Trophoblast cell (in vitro differentiated cells and primary cell): ENCODE measurements at regions not wholly inside any gene's neighbourhood (a gene's known extent, or its start where the extent isn't known, plus 50 kb on each side); places are given as distances from the start of the nearest gene placed in this dataset.

Experiments
- DNase-seq, 2 donors: peaks; one replicate each; pipeline ENCODE4 v3.0.0-alpha.2; 2016
- H2AFZ ChIP-seq: 2 replicates; pipeline ENCODE4 v1.6.1; 2013; ENCODE audit warnings: low read length, moderate library complexity, mild to moderate bottlenecking; ENCODE audit not compliant: insufficient read depth, poor library complexity
- H2AK5ac ChIP-seq: 2 replicates; pipeline ENCODE4 v1.6.1; 2013; ENCODE audit warnings: mild to moderate bottlenecking, low read length
- H2BK120ac ChIP-seq: 2 replicates; pipeline ENCODE4 v1.6.1; 2013; ENCODE audit warnings: low read length, mild to moderate bottlenecking, moderate library complexity; ENCODE audit not compliant: insufficient read depth, poor library complexity
- H2BK12ac ChIP-seq: 2 replicates; pipeline ENCODE4 v1.6.1; 2013; ENCODE audit warnings: mild to moderate bottlenecking, low read length, moderate library complexity
- H2BK5ac ChIP-seq: 2 replicates; pipeline ENCODE4 v1.6.1; 2013; ENCODE audit warnings: low read length, low read depth, moderate library complexity, mild to moderate bottlenecking; ENCODE audit not compliant: poor library complexity
- H3K14ac ChIP-seq: 2 replicates; pipeline ENCODE4 v1.6.1; 2013; ENCODE audit warnings: mild to moderate bottlenecking, low read length
- H3K18ac ChIP-seq: 2 replicates; pipeline ENCODE4 v1.6.1; 2013; ENCODE audit warnings: mild to moderate bottlenecking, low read length
- H3K23ac ChIP-seq: 2 replicates; pipeline ENCODE4 v1.6.1; 2013; ENCODE audit warnings: low read length
- H3K27ac ChIP-seq: 2 replicates; pipeline ENCODE4 v1.5.1; 2013; ENCODE audit warnings: low read depth, mild to moderate bottlenecking, inconsistent platforms, low read length, moderate library complexity
- H3K27me3 ChIP-seq: 2 replicates; pipeline ENCODE4 v1.6.1; 2013; ENCODE audit warnings: inconsistent platforms, mild to moderate bottlenecking, low read length, moderate library complexity; ENCODE audit not compliant: insufficient read depth
- H3K36me3 ChIP-seq, 2 experiments: 1 replicate in 1 of 2; 2 replicates in 1 of 2; pipeline ENCODE4 v1.6.1; 2013; ENCODE audit warnings: low read length in 2 of 2, mild to moderate bottlenecking in 2 of 2, moderate library complexity in 1 of 2; ENCODE audit not compliant: insufficient read depth in 2 of 2, control insufficient read depth in 1 of 2
- H3K4ac ChIP-seq: 2 replicates; pipeline ENCODE4 v1.6.1; 2013; ENCODE audit warnings: low read depth, mild to moderate bottlenecking, low read length, moderate library complexity
- H3K4me1 ChIP-seq, 2 experiments: 1 replicate in 1 of 2; 2 replicates in 1 of 2; pipeline ENCODE4 v1.6.1; 2013; ENCODE audit warnings: low read length in 2 of 2, mild to moderate bottlenecking in 2 of 2, moderate library complexity in 1 of 2; ENCODE audit not compliant: insufficient read depth in 2 of 2, control insufficient read depth in 1 of 2
- H3K4me2 ChIP-seq: 2 replicates; pipeline ENCODE4 v1.6.1; 2013; ENCODE audit warnings: inconsistent platforms, mild to moderate bottlenecking, low read length, moderate library complexity
- H3K4me3 ChIP-seq: 2 replicates; pipeline ENCODE4 v1.5.1; 2013; ENCODE audit warnings: mild to moderate bottlenecking, low read depth, low read length, inconsistent platforms
- H3K79me1 ChIP-seq: one replicate; pipeline ENCODE4 v1.6.1; 2013; ENCODE audit warnings: low read length
- H3K79me2 ChIP-seq: 2 replicates; pipeline ENCODE4 v1.6.1; 2013; ENCODE audit warnings: low read length, mild to moderate bottlenecking; ENCODE audit not compliant: control insufficient read depth, insufficient read depth, poor library complexity
- H3K9ac ChIP-seq: 2 replicates; pipeline ENCODE4 v1.6.1; 2013; ENCODE audit warnings: mild to moderate bottlenecking, low read length
- H3K9me3 ChIP-seq: 2 replicates; pipeline ENCODE4 v1.6.1; 2013; ENCODE audit warnings: low read depth, mild to moderate bottlenecking, control low read depth, inconsistent platforms, low read length; ENCODE audit not compliant: insufficient read depth
- H4K12ac ChIP-seq: 2 replicates; pipeline ENCODE4 v1.6.1; 2013; ENCODE audit warnings: low read depth, mild to moderate bottlenecking, low read length, moderate library complexity
- H4K8ac ChIP-seq: 2 replicates; pipeline ENCODE4 v1.6.1; 2013; ENCODE audit warnings: low read depth, mild to moderate bottlenecking, low read length, moderate library complexity
- H4K91ac ChIP-seq: one replicate; pipeline ENCODE4 v1.6.1; 2013; ENCODE audit warnings: low read depth, mild to moderate bottlenecking, low read length, moderate library complexity
- WGBS: extraction: QIAGEN DNeasy Blood & Tissue Kit; methylation state at CpG from one replicate; pipeline ENCODE4 v1.1.7; 2013; ENCODE audit warnings: missing lambda C conversion rate; ENCODE audit not compliant: insufficient read length, insufficient coverage; ENCODE audit errors: extremely low coverage; 5-methylcytosine and 5-hydroxymethylcytosine counted together

DNA sequence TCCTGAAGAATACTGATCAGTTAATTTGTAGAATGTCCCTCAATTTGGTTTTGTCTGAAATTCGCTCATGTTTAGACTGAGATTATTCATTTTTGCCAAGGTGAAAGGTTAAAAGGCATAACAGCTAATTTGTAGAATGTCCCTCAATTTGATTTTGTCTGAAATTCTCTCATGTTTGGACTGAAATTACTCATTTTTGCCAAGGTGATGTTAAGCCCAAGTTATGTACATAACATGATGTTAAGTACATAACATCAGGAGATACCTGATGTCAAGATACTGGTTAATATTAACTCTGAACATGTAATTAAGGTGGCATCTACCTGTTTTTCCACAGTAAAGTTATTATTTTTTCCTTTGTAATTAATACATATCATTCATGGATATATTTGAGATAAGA lies 243.4 kb upstream of the PMFBP1 start:
- Histone ChIP-seq H3K23ac (no peak overlapping the region), H3K36me3 (peaks cover 0 to 2% of the 10 kb centered on the region in 2 experiments), H2BK5ac (no peak overlapping the region), H3K4me3 (no peak overlapping the region), H3K9me3 (peaks cover 2% of the 10 kb centered on the region), H3K14ac (no peak overlapping the region), H2BK120ac (no peak overlapping the region), H4K8ac (no peak overlapping the region), H3K27me3 (no peaks in the 10 kb centered on the region), H2AFZ (no peak overlapping the region), H3K79me1 (no peaks in the 10 kb centered on the region), H2AK5ac (no peak overlapping the region), H3K4me2 (no peak overlapping the region), H3K4me1 (no peaks in the 10 kb centered on the region), H3K9ac (no peak overlapping the region), H3K4ac (no peak overlapping the region), H3K27ac (no peak overlapping the region), H2BK12ac (no peak overlapping the region), H3K79me2 (no peaks in the 10 kb centered on the region), H4K91ac (no peak overlapping the region), H3K18ac (no peak overlapping the region), H4K12ac (no peak overlapping the region)
- no CpG with 5 or more reads among the region's 1 CpG for WGBS
- no peak for DNase-seq

- Histone ChIP-seq H3K4ac (no peak overlapping the region), H3K27ac (no peak overlapping the region), H4K8ac (no peak overlapping the region), H2AK5ac (no peak overlapping the region), H2BK5ac (no peak overlapping the region), H3K23ac (no peak overlapping the region), H3K4me3 (no peak overlapping the region), H3K9me3 (peaks cover 2% of the 10 kb centered on the region), H3K4me1 (no peaks in the 10 kb centered on the region), H4K91ac (no peak overlapping the region), H4K12ac (no peak overlapping the region), H2BK120ac (no peak overlapping the region), H3K79me2 (no peaks in the 10 kb centered on the region), H2BK12ac (no peak overlapping the region), H2AFZ (no peak overlapping the region), H3K36me3 (peaks cover 0 to 2% of the 10 kb centered on the region in 2 experiments), H3K18ac (no peak overlapping the region), H3K79me1 (no peaks in the 10 kb centered on the region), H3K14ac (no peak overlapping the region), H3K4me2 (no peak overlapping the region), H3K9ac (no peak overlapping the region), H3K27me3 (no peaks in the 10 kb centered on the region)
- WGBS: no CpG with 5 or more reads among the region's 2 CpGs
- DNase-seq: no peak
Observed at GRCh38 chr16:72410492-72410891, 238.5 kb upstream of the PMFBP1 start.

- Histone ChIP-seq H3K36me3 (peaks cover 0 to 2% of the 10 kb centered on the region in 2 experiments), H3K79me2 (no peaks in the 10 kb centered on the region), H3K9ac (no peak overlapping the region), H2BK5ac (no peak overlapping the region), H3K4me2 (no peak overlapping the region), H3K4me3 (no peak overlapping the region), H3K4me1 (no peaks in the 10 kb centered on the region), H3K79me1 (no peaks in the 10 kb centered on the region), H3K27me3 (no peaks in the 10 kb centered on the region), H3K9me3 (peaks cover 2% of the 10 kb centered on the region), H2AFZ (no peak overlapping the region), H4K12ac (no peak overlapping the region), H3K27ac (no peak overlapping the region), H4K91ac (no peak overlapping the region), H3K4ac (no peak overlapping the region), H3K14ac (no peak overlapping the region), H2BK120ac (no peak overlapping the region), H2BK12ac (no peak overlapping the region), H4K8ac (no peak overlapping the region), H3K23ac (no peak overlapping the region), H2AK5ac (no peak overlapping the region), H3K18ac (no peak overlapping the region)
- DNase-seq: no peak
- no CpG with 5 or more reads among the region's 3 CpGs for WGBS
Observed at GRCh38 chr16:72409423-72409822, 237.5 kb upstream of the PMFBP1 start.

DNA sequence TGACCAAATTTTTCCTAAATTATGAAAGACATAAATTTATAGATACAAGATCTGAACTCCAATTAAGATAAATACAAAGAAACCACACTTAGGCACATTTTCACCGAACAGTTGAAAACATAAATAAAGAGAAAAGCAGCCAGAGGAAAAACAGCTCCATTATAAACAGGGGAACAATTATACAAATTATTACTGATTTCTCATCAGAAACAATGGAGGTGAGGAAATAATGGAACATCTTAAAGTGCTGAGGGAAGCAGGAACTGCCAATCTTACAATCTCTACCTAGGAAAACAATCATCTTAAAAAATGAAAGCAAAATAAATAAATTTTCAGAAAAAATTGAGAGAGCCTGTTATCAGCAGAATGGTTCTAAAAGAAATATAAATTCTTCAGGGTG lies 234.4 kb upstream of the PMFBP1 start:
- no peak for DNase-seq
- no CpG with 5 or more reads among the region's 1 CpG for WGBS
- no peak overlapping the region for H4K8ac ChIP-seq
- no peak overlapping the region for H3K4ac ChIP-seq
- H2BK120ac ChIP-seq: no peak overlapping the region
- H4K91ac ChIP-seq: no peak overlapping the region
- H3K4me2 ChIP-seq: no peak overlapping the region
- H3K4me1 ChIP-seq: no peaks in the 10 kb centered on the region
- no peak overlapping the region for H3K9ac ChIP-seq
- H3K18ac ChIP-seq: no peak overlapping the region
- no peak overlapping the region for H3K14ac ChIP-seq
- H3K27me3 ChIP-seq: no peaks in the 10 kb centered on the region
- no peaks in the 10 kb centered on the region for H3K79me2 ChIP-seq
- no peak overlapping the region for H2AK5ac ChIP-seq
- no peak overlapping the region for H3K4me3 ChIP-seq
- H3K9me3 ChIP-seq: no peaks in the 10 kb centered on the region
- no peaks in the 10 kb centered on the region for H3K79me1 ChIP-seq
- no peak overlapping the region for H2BK5ac ChIP-seq
- no peak overlapping the region for H3K27ac ChIP-seq
- no peaks in the 10 kb centered on the region for H3K36me3 ChIP-seq
- no peak overlapping the region for H2BK12ac ChIP-seq
- no peak overlapping the region for H4K12ac ChIP-seq
- H2AFZ ChIP-seq: no peak overlapping the region
- H3K23ac ChIP-seq: no peak overlapping the region
